ENCODE measurements at regions not wholly inside any gene's neighbourhood (a gene's known extent, or its start where the extent isn't known, plus 50 kb on each side); places are given as distances from the start of the nearest gene placed in this dataset.

DNA sequence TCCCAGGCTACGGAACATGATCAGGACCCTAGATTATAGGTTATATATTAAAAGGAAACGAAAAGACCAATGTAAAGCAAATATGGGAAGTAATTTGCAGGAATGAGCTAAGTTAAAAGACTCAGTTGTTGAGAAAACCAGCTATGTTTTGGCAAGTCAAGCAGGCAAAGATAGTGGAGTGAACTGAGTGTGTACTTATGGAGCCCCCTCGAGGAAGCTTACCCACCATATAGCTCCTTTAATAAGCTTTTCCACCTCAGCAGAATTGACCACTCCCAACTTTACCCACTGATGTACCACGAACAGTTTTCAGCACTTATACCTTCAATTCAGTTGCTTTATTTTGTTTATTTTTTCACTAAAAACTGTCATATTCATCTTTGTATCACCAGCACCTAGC is 57.3 kb upstream of the PJA2 start:
- DNase-seq (no peak), FAIRE-seq (no peak)
- WGBS, 3 donors, result 58 to 69% (median 63%) methylated on average over 4 of the region's 4 CpGs
- Histone ChIP-seq H3K27me3 (ENCODE audit: control insufficient read depth in 3 of 3, insufficient read depth in 3 of 3, low read length in 3 of 3) (no peaks in the 10 kb centered on the region), H3K27ac (ENCODE audit: low read depth in 1 of 3, low read length in 2 of 3) (no peak overlapping the region), H3K4me3 (ENCODE audit: low read depth in 1 of 3, low read length in 3 of 3) (no peak overlapping the region), H3K9me3 (ENCODE audit: control insufficient read depth in 2 of 2, insufficient read depth in 1 of 2, low read depth in 1 of 2, low read length in 1 of 2) (no peaks in the 10 kb centered on the region), H3K36me3 (ENCODE audit: control insufficient read depth in 3 of 3, insufficient read depth in 2 of 3, low read depth in 1 of 3, low read length in 3 of 3) (no peaks in the 10 kb centered on the region), H3K4me1 (ENCODE audit: control insufficient read depth in 3 of 3, insufficient read depth in 2 of 3, low read depth in 1 of 3, low read length in 2 of 3) (peaks cover 0 to 4% (median 0%) of the 10 kb centered on the region in 3 donors)
